ENCODE measurements at regions not wholly inside any gene's neighbourhood (a gene's known extent, or its start where the extent isn't known, plus 50 kb on each side); places are given as distances from the start of the nearest gene placed in this dataset.

DNA sequence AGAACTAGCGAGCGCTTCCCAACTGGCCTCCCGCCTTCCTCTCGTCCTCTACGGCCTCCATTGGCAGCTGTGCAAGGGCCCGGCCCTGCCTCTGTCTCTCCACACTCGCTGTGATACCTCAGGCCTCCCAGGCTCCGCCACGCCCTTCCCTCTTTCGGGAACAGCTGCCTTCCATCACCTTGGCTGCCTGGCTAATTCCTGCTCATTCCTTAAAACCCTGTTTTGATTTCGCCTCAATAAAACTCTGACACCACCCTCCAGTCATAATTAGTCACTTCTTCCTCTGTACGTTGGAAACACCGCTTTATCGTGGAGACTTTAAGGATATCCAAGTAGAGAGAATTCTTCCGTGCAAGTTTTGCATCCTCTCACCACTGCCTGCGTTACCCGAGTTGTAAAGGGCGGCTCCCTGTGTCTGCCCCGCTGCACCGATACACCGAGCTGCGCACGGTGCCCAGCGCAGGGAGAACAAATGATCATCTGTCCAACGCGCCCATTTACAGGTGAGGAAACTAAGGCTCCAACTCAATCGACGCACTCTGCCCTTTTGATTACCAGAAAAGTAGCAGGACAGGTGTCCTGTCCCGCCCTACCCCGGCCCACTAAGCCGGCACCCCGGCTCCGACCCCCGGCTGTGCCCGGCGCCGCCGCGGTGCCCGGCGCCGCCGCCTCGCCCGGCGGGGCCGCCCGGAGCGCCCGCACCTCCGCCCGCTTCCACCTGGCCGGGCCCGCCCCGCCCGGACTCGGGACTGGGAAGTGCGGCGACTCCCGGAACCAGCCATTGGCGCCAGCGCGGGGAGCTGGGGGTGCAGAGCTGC lies 139.7 kb downstream of the SEC14L1 start (continued):
- TF ChIP-seq PHF8 (IDR thresholded peaks at IDR 0.05; ENCODE audit: borderline replicate concordance, low read length) = peak; percentile 15; the same call in 1 of the 2 replicates
- TF ChIP-seq, protein P1, sequence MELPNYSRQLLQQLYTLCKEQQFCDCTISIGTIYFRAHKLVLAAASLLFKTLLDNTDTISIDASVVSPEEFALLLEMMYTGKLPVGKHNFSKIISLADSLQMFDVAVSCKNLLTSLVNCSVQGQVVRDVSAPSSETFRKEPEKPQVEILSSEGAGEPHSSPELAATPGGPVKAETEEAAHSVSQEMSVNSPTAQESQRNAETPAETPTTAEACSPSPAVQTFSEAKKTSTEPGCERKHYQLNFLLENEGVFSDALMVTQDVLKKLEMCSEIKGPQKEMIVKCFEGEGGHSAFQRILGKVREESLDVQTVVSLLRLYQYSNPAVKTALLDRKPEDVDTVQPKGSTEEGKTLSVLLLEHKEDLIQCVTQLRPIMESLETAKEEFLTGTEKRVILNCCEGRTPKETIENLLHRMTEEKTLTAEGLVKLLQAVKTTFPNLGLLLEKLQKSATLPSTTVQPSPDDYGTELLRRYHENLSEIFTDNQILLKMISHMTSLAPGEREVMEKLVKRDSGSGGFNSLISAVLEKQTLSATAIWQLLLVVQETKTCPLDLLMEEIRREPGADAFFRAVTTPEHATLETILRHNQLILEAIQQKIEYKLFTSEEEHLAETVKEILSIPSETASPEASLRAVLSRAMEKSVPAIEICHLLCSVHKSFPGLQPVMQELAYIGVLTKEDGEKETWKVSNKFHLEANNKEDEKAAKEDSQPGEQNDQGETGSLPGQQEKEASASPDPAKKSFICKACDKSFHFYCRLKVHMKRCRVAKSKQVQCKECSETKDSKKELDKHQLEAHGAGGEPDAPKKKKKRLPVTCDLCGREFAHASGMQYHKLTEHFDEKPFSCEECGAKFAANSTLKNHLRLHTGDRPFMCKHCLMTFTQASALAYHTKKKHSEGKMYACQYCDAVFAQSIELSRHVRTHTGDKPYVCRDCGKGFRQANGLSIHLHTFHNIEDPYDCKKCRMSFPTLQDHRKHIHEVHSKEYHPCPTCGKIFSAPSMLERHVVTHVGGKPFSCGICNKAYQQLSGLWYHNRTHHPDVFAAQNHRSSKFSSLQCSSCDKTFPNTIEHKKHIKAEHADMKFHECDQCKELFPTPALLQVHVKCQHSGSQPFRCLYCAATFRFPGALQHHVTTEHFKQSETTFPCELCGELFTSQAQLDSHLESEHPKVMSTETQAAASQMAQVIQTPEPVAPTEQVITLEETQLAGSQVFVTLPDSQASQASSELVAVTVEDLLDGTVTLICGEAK (IDR thresholded peaks at IDR 0.05) = 0 out of 2 replicates have a peak, but pooled peaks have one; percentile 8
- TF ChIP-seq, protein P1 (CRISPR knock-in tag; IDR thresholded peaks at IDR 0.05) = no peak
- no peak for TF ChIP-seq MTA1 (IDR thresholded peaks at IDR 0.05; ENCODE audit: borderline replicate concordance)
- TF ChIP-seq ZNF24 (IDR thresholded peaks at IDR 0.05) = peak; percentile 58; the same call in 1 of the 2 replicates
- TF ChIP-seq ZNF511 (CRISPR knock-in tag; IDR thresholded peaks at IDR 0.05) = 0 out of 2 replicates have a peak, but pooled peaks have one; percentile 13
- TF ChIP-seq RBM25 (IDR thresholded peaks at IDR 0.05; ENCODE audit: low read depth, low read length, severe bottlenecking) = peak; percentile 58
- 0 out of 2 replicates have a peak, but pooled peaks have one; percentile 61 for TF ChIP-seq AFF4 (CRISPR knock-in tag; IDR thresholded peaks at IDR 0.05)
- TF ChIP-seq, protein P2, sequence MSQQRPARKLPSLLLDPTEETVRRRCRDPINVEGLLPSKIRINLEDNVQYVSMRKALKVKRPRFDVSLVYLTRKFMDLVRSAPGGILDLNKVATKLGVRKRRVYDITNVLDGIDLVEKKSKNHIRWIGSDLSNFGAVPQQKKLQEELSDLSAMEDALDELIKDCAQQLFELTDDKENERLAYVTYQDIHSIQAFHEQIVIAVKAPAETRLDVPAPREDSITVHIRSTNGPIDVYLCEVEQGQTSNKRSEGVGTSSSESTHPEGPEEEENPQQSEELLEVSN (IDR thresholded peaks at IDR 0.05; ENCODE audit: borderline replicate concordance in 1 of 2, extremely low read depth in 1 of 2, insufficient read depth in 1 of 2, insufficient read length in 1 of 2, low read depth in 1 of 2, low read length in 1 of 2, poor library complexity in 1 of 2, severe bottlenecking in 1 of 2) = peak in 1 of 2 experiments; percentile 40
- TF ChIP-seq YY1 (IDR thresholded peaks at IDR 0.05; ENCODE audit: borderline replicate concordance in 1 of 3, control insufficient read depth in 1 of 3, extremely low read depth in 1 of 3, insufficient read depth in 3 of 3, insufficient read length in 1 of 3, insufficient replicate concordance in 2 of 3, low read depth in 1 of 3, low read length in 2 of 3) = peak in 1 of 3 experiments; percentile 55
